ENCODE measurements at regions not wholly inside any gene's neighbourhood (a gene's known extent, or its start where the extent isn't known, plus 50 kb on each side); places are given as distances from the start of the nearest gene placed in this dataset.

DNA sequence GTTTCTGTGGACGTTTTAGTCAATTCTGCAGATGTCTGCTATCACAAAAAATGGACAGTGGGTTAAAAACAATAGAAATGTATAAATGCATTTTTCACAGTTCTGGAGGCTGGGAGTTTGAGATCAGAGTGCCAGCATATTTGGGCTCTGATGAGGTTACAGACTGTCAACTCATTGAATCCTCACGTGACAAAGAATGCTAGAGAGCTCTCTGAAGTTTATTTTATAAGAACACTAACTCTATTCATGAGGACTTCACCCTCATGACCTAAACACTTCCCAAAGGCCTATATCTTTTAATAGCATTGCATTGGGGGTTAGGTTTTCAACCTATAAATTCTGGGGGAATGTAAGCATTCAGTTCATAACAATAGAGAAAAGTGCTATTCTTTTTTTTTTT lies 182.6 kb upstream of the SLITRK3 start:
- Histone ChIP-seq H3K36me3 (ENCODE audit: control insufficient read depth, insufficient read depth, low read length) (no peaks in the 10 kb centered on the region), H3K4me3 (ENCODE audit: low read depth, low read length) (no peak overlapping the region), H3K27me3 (ENCODE audit: control insufficient read depth, insufficient read depth, low read length) (no peaks in the 10 kb centered on the region)
- TF ChIP-seq, protein P1, sequence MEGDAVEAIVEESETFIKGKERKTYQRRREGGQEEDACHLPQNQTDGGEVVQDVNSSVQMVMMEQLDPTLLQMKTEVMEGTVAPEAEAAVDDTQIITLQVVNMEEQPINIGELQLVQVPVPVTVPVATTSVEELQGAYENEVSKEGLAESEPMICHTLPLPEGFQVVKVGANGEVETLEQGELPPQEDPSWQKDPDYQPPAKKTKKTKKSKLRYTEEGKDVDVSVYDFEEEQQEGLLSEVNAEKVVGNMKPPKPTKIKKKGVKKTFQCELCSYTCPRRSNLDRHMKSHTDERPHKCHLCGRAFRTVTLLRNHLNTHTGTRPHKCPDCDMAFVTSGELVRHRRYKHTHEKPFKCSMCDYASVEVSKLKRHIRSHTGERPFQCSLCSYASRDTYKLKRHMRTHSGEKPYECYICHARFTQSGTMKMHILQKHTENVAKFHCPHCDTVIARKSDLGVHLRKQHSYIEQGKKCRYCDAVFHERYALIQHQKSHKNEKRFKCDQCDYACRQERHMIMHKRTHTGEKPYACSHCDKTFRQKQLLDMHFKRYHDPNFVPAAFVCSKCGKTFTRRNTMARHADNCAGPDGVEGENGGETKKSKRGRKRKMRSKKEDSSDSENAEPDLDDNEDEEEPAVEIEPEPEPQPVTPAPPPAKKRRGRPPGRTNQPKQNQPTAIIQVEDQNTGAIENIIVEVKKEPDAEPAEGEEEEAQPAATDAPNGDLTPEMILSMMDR (IDR thresholded peaks at IDR 0.05; ENCODE audit: insufficient read depth, low read length, poor library complexity, severe bottlenecking): no peak
- no peak for DNase-seq (ENCODE audit: low read depth)

DNA sequence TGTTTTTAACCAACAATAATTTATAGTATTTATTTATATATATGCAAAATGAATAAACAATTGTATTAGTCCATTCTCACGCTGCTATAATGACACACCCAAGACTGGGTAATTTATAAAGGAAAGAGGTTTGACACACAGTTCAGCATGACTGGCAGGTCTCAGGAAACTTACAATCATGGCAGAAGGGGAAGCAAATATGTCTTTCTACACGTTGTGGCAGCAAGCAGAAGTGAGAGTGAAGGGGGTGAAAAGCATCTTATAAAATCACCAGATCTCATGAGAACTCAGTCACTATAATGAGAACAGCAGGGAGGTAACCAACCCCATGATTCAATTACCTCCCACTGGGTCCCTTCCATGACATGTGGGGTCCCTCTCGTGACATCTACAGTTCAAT lies 162.8 kb upstream of the SLITRK3 start:
- H3K27me3 ChIP-seq (ENCODE audit: control insufficient read depth, insufficient read depth, low read length): no peaks in the 10 kb centered on the region
- TF ChIP-seq, protein P1 (IDR thresholded peaks at IDR 0.05; ENCODE audit: insufficient read depth, low read length, poor library complexity, severe bottlenecking): no peak
- no peaks in the 10 kb centered on the region for H3K36me3 ChIP-seq (ENCODE audit: control insufficient read depth, insufficient read depth, low read length)
- no peak for DNase-seq (ENCODE audit: low read depth)
- H3K4me3 ChIP-seq (ENCODE audit: low read depth, low read length): no peak overlapping the region

DNA sequence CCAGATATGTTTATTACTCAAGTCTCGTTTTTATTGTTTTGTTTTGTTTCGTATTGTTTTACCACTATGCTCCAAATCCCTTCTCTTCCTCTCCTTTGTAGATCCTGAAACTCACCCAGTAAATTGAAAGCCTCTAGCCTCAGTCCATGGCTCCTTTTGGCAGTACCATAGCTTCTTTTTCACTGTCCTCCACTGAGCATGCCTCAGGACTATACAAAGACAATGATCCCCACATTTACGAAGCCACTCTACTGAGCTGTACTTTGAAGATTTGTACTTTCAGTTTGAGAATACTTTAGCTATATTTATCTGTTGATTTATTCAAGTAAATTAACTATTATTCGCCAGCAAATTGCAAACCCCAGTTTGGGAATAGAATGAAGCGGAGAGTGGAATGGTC lies 159.1 kb upstream of the SLITRK3 start:
- no peak for DNase-seq (ENCODE audit: low read depth)
- no peaks in the 10 kb centered on the region for H3K27me3 ChIP-seq (ENCODE audit: control insufficient read depth, insufficient read depth, low read length)
- TF ChIP-seq, protein P1 (IDR thresholded peaks at IDR 0.05; ENCODE audit: insufficient read depth, low read length, poor library complexity, severe bottlenecking): no peak
- H3K36me3 ChIP-seq (ENCODE audit: control insufficient read depth, insufficient read depth, low read length): no peaks in the 10 kb centered on the region
- no peak overlapping the region for H3K4me3 ChIP-seq (ENCODE audit: low read depth, low read length)

DNA sequence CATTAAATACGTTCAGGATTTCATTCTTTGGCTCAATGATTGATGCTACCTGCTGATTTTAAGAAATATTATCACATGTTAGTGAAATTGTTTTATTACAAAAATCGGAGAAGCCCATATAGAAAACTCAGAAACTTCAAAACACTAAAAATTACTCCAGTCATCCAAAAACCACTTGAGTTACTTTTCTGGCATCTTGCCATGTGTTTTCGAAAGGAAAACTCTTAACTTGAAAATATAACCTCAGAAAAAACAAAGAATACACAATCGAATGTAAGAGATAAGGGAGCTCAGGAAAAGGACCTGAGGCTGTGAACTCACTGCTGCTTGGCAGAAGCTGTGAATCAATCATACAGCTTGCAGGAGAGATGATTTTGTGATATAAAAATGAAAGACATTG lies 151.3 kb upstream of the SLITRK3 start:
- H3K36me3 ChIP-seq (ENCODE audit: control insufficient read depth, insufficient read depth, low read length): no peaks in the 10 kb centered on the region
- no peak for DNase-seq (ENCODE audit: low read depth)
- H3K4me3 ChIP-seq (ENCODE audit: low read depth, low read length): no peak overlapping the region
- TF ChIP-seq, protein P1 (IDR thresholded peaks at IDR 0.05; ENCODE audit: insufficient read depth, low read length, poor library complexity, severe bottlenecking): no peak
- no peaks in the 10 kb centered on the region for H3K27me3 ChIP-seq (ENCODE audit: control insufficient read depth, insufficient read depth, low read length)

DNA sequence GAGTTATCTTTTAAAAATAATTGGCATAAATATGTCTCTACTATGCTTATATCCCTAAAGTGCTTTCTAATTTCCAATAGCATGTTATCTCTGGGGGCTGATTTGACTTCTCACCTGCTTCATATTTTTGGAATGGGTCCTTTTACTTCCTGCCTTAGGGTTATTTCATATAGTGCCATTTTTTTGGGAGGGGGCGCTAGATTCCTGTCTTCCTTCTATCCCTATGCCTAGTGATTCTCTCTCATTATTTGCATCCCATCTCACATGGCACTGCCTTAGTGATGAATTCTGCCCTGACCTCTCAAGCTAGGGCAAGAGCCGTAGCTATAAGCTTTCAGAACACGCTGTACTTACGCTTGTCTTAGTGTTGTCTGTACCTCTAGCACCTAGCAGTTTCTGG lies 150.3 kb upstream of the SLITRK3 start:
- no peak for DNase-seq (ENCODE audit: low read depth)
- H3K4me3 ChIP-seq (ENCODE audit: low read depth, low read length): no peak overlapping the region
- H3K36me3 ChIP-seq (ENCODE audit: control insufficient read depth, insufficient read depth, low read length): no peaks in the 10 kb centered on the region
- TF ChIP-seq, protein P1 (IDR thresholded peaks at IDR 0.05; ENCODE audit: insufficient read depth, low read length, poor library complexity, severe bottlenecking): no peak
- H3K27me3 ChIP-seq (ENCODE audit: control insufficient read depth, insufficient read depth, low read length): no peaks in the 10 kb centered on the region

DNA sequence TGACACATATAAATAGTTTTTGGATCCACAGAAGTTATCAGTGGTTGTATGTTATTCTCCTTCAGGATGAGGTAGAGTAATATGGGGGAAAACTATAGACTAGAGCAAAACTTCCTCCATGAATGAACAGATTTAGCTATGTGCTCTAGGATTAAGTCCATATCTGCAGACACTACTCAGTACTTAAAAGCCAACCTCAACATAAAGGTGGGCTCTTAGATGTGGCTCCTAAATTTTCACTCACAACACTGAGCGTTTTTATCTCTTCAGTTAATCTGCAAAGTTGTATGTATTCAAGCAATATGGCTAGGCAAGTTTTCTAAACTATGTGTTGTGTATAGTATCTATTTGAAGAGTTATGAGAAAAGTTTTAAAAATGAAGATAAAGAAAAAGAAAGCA lies 147.0 kb upstream of the SLITRK3 start:
- Histone ChIP-seq H3K36me3 (ENCODE audit: control insufficient read depth, insufficient read depth, low read length) (no peaks in the 10 kb centered on the region), H3K4me3 (ENCODE audit: low read depth, low read length) (no peak overlapping the region), H3K27me3 (ENCODE audit: control insufficient read depth, insufficient read depth, low read length) (no peaks in the 10 kb centered on the region)
- DNase-seq (ENCODE audit: low read depth): no peak
- TF ChIP-seq, protein P1 (IDR thresholded peaks at IDR 0.05; ENCODE audit: insufficient read depth, low read length, poor library complexity, severe bottlenecking): no peak

Measured in kidney epithelial cell (primary cell).